HEK293T (cell line): ENCODE measurements at regions not wholly inside any gene's neighbourhood (a gene's known extent, or its start where the extent isn't known, plus 50 kb on each side); places are given as distances from the start of the nearest gene placed in this dataset.

ENCODE experiments used
- CTCF ChIA-PET: fragments of 350-600 bp; formaldehyde crosslinking; extraction: SDS; loops from one replicate; lab custom pipeline; 2021; ENCODE audit warnings: antibody characterized with exemption, inconsistent platforms; lab: Yijun Ruan, JAX
- POLR2A ChIA-PET: fragments of 350-600 bp; formaldehyde crosslinking; extraction: SDS; loops from one replicate; lab custom pipeline; 2020; ENCODE audit warnings: antibody characterized with exemption, inconsistent platforms; lab: Yijun Ruan, JAX
- DNase-seq: peaks from one replicate; pipeline ENCODE4 v3.0.0; 2012; ENCODE audit warnings: mixed read lengths; ENCODE audit errors: extremely low spot score
- ARNT ChIP-seq: fragments of 450-650 bp; IDR thresholded peaks from 2 replicates; pipeline ENCODE4 v1.6.1; 2017; ENCODE audit warnings: mild to moderate bottlenecking
- BHLHE40 ChIP-seq: fragments of 450-650 bp; IDR thresholded peaks from 2 replicates; pipeline ENCODE4 v1.6.1; 2016; ENCODE audit warnings: mild to moderate bottlenecking, moderate library complexity, borderline replicate concordance
- CTBP1 ChIP-seq: fragments of 450-650 bp; IDR thresholded peaks from 2 replicates; pipeline ENCODE4 v1.6.1; 2016; ENCODE audit warnings: borderline replicate concordance
- ELF4 ChIP-seq: fragments of 450-650 bp; IDR thresholded peaks from 2 replicates; pipeline ENCODE4 v1.6.1; 2017; ENCODE audit warnings: antibody characterized with exemption
- FOXA1 ChIP-seq: fragments of 450-650 bp; IDR thresholded peaks from 2 replicates; pipeline ENCODE4 v1.6.1; 2016; ENCODE audit warnings: mild to moderate bottlenecking
- FOXK2 ChIP-seq: fragments of 450-650 bp; IDR thresholded peaks from 2 replicates; pipeline ENCODE4 v1.6.1; 2016; ENCODE audit warnings: mild to moderate bottlenecking
- FOXM1 ChIP-seq: fragments of 450-650 bp; IDR thresholded peaks from 2 replicates; pipeline ENCODE4 v1.6.1; 2017; ENCODE audit warnings: mild to moderate bottlenecking, borderline replicate concordance
- HDGF ChIP-seq: fragments of 450-650 bp; IDR thresholded peaks from 2 replicates; pipeline ENCODE4 v1.6.1; 2017; ENCODE audit warnings: antibody characterized with exemption, borderline replicate concordance
- L3MBTL2 ChIP-seq: fragments of 450-650 bp; conservative IDR thresholded peaks from 2 replicates; pipeline ENCODE4 v1.6.1; 2016; ENCODE audit warnings: mild to moderate bottlenecking
- LEF1 ChIP-seq: fragments of 450-650 bp; IDR thresholded peaks from 2 replicates; pipeline ENCODE4 v1.6.1; 2017; ENCODE audit warnings: mild to moderate bottlenecking, borderline replicate concordance
- NFRKB ChIP-seq: fragments of 450-650 bp; IDR thresholded peaks from 2 replicates; pipeline ENCODE4 v1.6.1; 2016; ENCODE audit warnings: mild to moderate bottlenecking, moderate library complexity
- PKNOX1 ChIP-seq: fragments of 450-650 bp; IDR thresholded peaks from 2 replicates; pipeline ENCODE4 v1.6.1; 2016
- SP1 ChIP-seq: fragments of 450-650 bp; IDR thresholded peaks from 2 replicates; pipeline ENCODE4 v1.6.1; 2017
- SUZ12 ChIP-seq: fragments of 450-650 bp; IDR thresholded peaks from 2 replicates; pipeline ENCODE4 v1.6.1; 2016; ENCODE audit warnings: mild to moderate bottlenecking
- TARDBP ChIP-seq: fragments of 450-650 bp; IDR thresholded peaks from 2 replicates; pipeline ENCODE4 v1.6.1; 2016
- ZNF384 ChIP-seq: fragments of 450-650 bp; IDR thresholded peaks from 2 replicates; pipeline ENCODE4 v1.6.1; 2016

GRCh38 chrX:131704136-131704695 lies 160.3 kb downstream of the OR13H1 start:
- POLR2A ChIA-PET, result no interaction called here
- TF ChIP-seq ARNT, result peak; percentile 79
- TF ChIP-seq BHLHE40, result no peak
- peak; percentile 100 for TF ChIP-seq ZNF384
- CTCF ChIA-PET, result no interaction called here
- peak; percentile 78 for DNase-seq

- no peak for DNase-seq
- POLR2A ChIA-PET, result no interaction called here
- CTCF ChIA-PET, result no interaction called here
- TF ChIP-seq SUZ12 (no peak), CTBP1 (no peak), ZNF384 (no peak), FOXA1 (no peak), LEF1 (no peak), ARNT (no peak), PKNOX1 (no peak)
Observed at GRCh38 chrX:131709553-131709952, 165.7 kb downstream of the OR13H1 start.

GRCh38 chrX:131711478-131711867 lies 167.6 kb downstream of the OR13H1 start:
- DNase-seq, result no peak
- ChIA-PET POLR2A (no interaction called here), CTCF (no interaction called here)
- TF ChIP-seq ZNF384, result no peak
- TF ChIP-seq FOXA1, result no peak
- TF ChIP-seq HDGF, result no peak
- no peak for TF ChIP-seq FOXK2
- TF ChIP-seq PKNOX1, result no peak
- TF ChIP-seq CTBP1, result no peak
- TF ChIP-seq SUZ12, result no peak
- no peak for TF ChIP-seq NFRKB

GRCh38 chrX:131723646-131724045 lies 179.8 kb downstream of the OR13H1 start:
- ChIA-PET CTCF (no interaction called here), POLR2A (no interaction called here)

GRCh38 chrX:131724292-131724691 lies 180.4 kb downstream of the OR13H1 start:
- ChIA-PET CTCF (no interaction called here), POLR2A (no interaction called here)
- DNase-seq, result no peak
- TF ChIP-seq ZNF384, result no peak
- no peak for TF ChIP-seq SUZ12
- TF ChIP-seq CTBP1, result no peak
- TF ChIP-seq ELF4, result no peak
- no peak for TF ChIP-seq FOXK2
- TF ChIP-seq HDGF, result no peak
- TF ChIP-seq NFRKB, result no peak
- TF ChIP-seq SP1, result no peak
- no peak for TF ChIP-seq BHLHE40
- TF ChIP-seq L3MBTL2, result no peak
- no peak for TF ChIP-seq LEF1
- no peak for TF ChIP-seq FOXM1

More at GRCh38 chrX:131723646-131724045, 179.8 kb downstream of the OR13H1 start:
- TF ChIP-seq NFRKB, result no peak
- no peak for TF ChIP-seq SUZ12
- no peak for TF ChIP-seq TARDBP
- no peak for TF ChIP-seq BHLHE40
- TF ChIP-seq L3MBTL2, result no peak
- TF ChIP-seq FOXK2, result no peak
- no peak for TF ChIP-seq HDGF
- TF ChIP-seq ZNF384, result no peak
- TF ChIP-seq PKNOX1, result no peak
- TF ChIP-seq CTBP1, result no peak
- no peak for TF ChIP-seq LEF1
- no peak for TF ChIP-seq FOXM1
- no peak for TF ChIP-seq FOXA1
- no peak for TF ChIP-seq ARNT
- no peak for TF ChIP-seq SP1
- TF ChIP-seq ELF4, result no peak
- no peak for DNase-seq

- ChIA-PET CTCF (no interaction called here), POLR2A (no interaction called here)
- TF ChIP-seq PKNOX1, result no peak
- TF ChIP-seq NFRKB, result no peak
- TF ChIP-seq FOXA1, result no peak
- DNase-seq, result no peak
Observed at GRCh38 chrX:131725001-131725654, 181.3 kb downstream of the OR13H1 start.
